WTC11 (cell line): ENCODE measurements at regions not wholly inside any gene's neighbourhood (a gene's known extent, or its start where the extent isn't known, plus 50 kb on each side); places are given as distances from the start of the nearest gene placed in this dataset.

ENCODE experiments used
- ATAC-seq: fragments of 200-7000 bp; cut with Tn5 transposase; 2 replicates; pipeline ENCODE4 v1.10.0; 2021; ENCODE audit warnings: mild to moderate bottlenecking, moderate library complexity
- CTCF ChIA-PET: fragments of 300-600 bp; sonication (Branson Sonifier 250); formaldehyde crosslinking; loops from one replicate; lab custom pipeline; 2021; ENCODE audit warnings: antibody characterized with exemption; lab: Charles Lee
- POLR2A ChIA-PET: fragments of 350-600 bp; sonication (Branson Sonifier 250); formaldehyde crosslinking; loops from one replicate; lab custom pipeline; 2021; ENCODE audit warnings: antibody characterized with exemption; lab: Charles Lee
- DNase-seq: peaks from one replicate; pipeline ENCODE4 v3.0.0; 2021; ENCODE audit warnings: low spot score
- H3K27ac Mint-ChIP-seq: 2 replicates; pipeline ENCODE4 v1.8.0; 2021; ENCODE audit warnings: mixed read lengths
- H3K27me3 Mint-ChIP-seq: 2 replicates; pipeline ENCODE4 v1.8.0; 2021; ENCODE audit warnings: low read depth, mild to moderate bottlenecking, moderate library complexity, mixed read lengths
- H3K36me3 Mint-ChIP-seq: 2 replicates; pipeline ENCODE4 v1.8.0; 2021; ENCODE audit warnings: mixed read lengths
- H3K4me1 Mint-ChIP-seq: 2 replicates; pipeline ENCODE4 v1.8.0; 2022; ENCODE audit warnings: mixed read lengths
- H3K4me3 Mint-ChIP-seq: 2 replicates; pipeline ENCODE4 v1.8.0; 2021; ENCODE audit warnings: mild to moderate bottlenecking, moderate library complexity, mixed read lengths
- H3K9me3 Mint-ChIP-seq: 2 replicates; pipeline ENCODE4 v1.8.0; 2021; ENCODE audit warnings: mixed read lengths
- AR ChIP-seq: fragments of 250-450 bp; sonication (Bioruptor Pico); IDR thresholded peaks from 2 replicates; pipeline ENCODE4 v1.9.0; 2021; ENCODE audit warnings: mild to moderate bottlenecking
- ATF2 ChIP-seq: sonication (generic); formaldehyde crosslinking; IDR thresholded peaks from 2 replicates; pipeline ENCODE4 v1.8.1; 2022; ENCODE audit warnings: low read depth, missing genetic modification reagents, borderline replicate concordance
- CDX4 ChIP-seq: fragments of 250-450 bp; sonication (Bioruptor Pico); IDR thresholded peaks from 2 replicates; pipeline ENCODE4 v1.9.0; 2021; ENCODE audit warnings: moderate library complexity, mild to moderate bottlenecking, inconsistent platforms, borderline replicate concordance
- E2F4 ChIP-seq: sonication (generic); formaldehyde crosslinking; IDR thresholded peaks from 2 replicates; pipeline ENCODE4 v1.8.1; 2022; ENCODE audit warnings: low read depth, mild to moderate bottlenecking, moderate library complexity, missing genetic modification reagents, borderline replicate concordance
- FOXK1 ChIP-seq: sonication (generic); formaldehyde crosslinking; IDR thresholded peaks from 2 replicates; pipeline ENCODE4 v1.8.0; 2022; ENCODE audit warnings: mild to moderate bottlenecking, moderate library complexity, missing genetic modification reagents
- JUN ChIP-seq: sonication (generic); formaldehyde crosslinking; IDR thresholded peaks from 2 replicates; pipeline ENCODE4 v1.8.0; 2023; ENCODE audit warnings: mild to moderate bottlenecking, missing genetic modification reagents
- MAX ChIP-seq: sonication (generic); formaldehyde crosslinking; IDR thresholded peaks from 2 replicates; pipeline ENCODE4 v1.8.0; 2022; ENCODE audit warnings: mild to moderate bottlenecking, missing genetic modification reagents
- MXD4 ChIP-seq: fragments of 250-450 bp; sonication (Bioruptor Pico); IDR thresholded peaks from 2 replicates; pipeline ENCODE4 v1.8.0; 2021; ENCODE audit warnings: mild to moderate bottlenecking, moderate library complexity, borderline replicate concordance
- MYBL2 ChIP-seq: sonication (generic); formaldehyde crosslinking; IDR thresholded peaks from 2 replicates; pipeline ENCODE4 v1.8.1; 2023; ENCODE audit warnings: mild to moderate bottlenecking, moderate library complexity, missing genetic modification reagents
- RORB ChIP-seq: fragments of 250-450 bp; sonication (Bioruptor Pico); IDR thresholded peaks from 2 replicates; pipeline ENCODE4 v1.9.0; 2021; ENCODE audit warnings: mild to moderate bottlenecking
- SP1 ChIP-seq: sonication (generic); formaldehyde crosslinking; conservative IDR thresholded peaks from 2 replicates; pipeline ENCODE4 v1.8.1; 2022; ENCODE audit warnings: missing genetic modification reagents
- TCF7 ChIP-seq: sonication (generic); formaldehyde crosslinking; IDR thresholded peaks from 2 replicates; pipeline ENCODE4 v1.8.0; 2022; ENCODE audit warnings: mild to moderate bottlenecking, low read depth, missing genetic modification reagents, moderate library complexity
- USF2 ChIP-seq: sonication (generic); formaldehyde crosslinking; IDR thresholded peaks from 2 replicates; pipeline ENCODE4 v1.8.1; 2023; ENCODE audit warnings: mild to moderate bottlenecking, missing genetic modification reagents, moderate library complexity
- ZMAT4 ChIP-seq: fragments of 250-450 bp; sonication (Bioruptor Pico); IDR thresholded peaks from 2 replicates; pipeline ENCODE4 v1.9.0; 2021; ENCODE audit warnings: mild to moderate bottlenecking
- ZNF416 ChIP-seq: fragments of 250-450 bp; sonication (Bioruptor Pico); IDR thresholded peaks from 2 replicates; pipeline ENCODE4 v1.9.0; 2021; ENCODE audit warnings: mild to moderate bottlenecking, inconsistent platforms
- ZNF532 ChIP-seq: fragments of 250-450 bp; sonication (Bioruptor Pico); IDR thresholded peaks from 2 replicates; pipeline ENCODE4 v1.9.0; 2021; ENCODE audit warnings: mild to moderate bottlenecking, borderline replicate concordance
- ZNF671 ChIP-seq: fragments of 250-450 bp; sonication (Bioruptor Pico); IDR thresholded peaks from 2 replicates; pipeline ENCODE4 v1.8.0; 2021; ENCODE audit warnings: mild to moderate bottlenecking

GRCh38 chrX:9339603-9340491, 125.0 kb upstream of the TBL1X start:
- ATAC-seq (peak; percentile 27; the same call in 1 of the 2 replicates), DNase-seq (no peak)
- ChIA-PET POLR2A (no interaction called here), CTCF (no interaction called here)
- no peaks in the 10 kb centered on the region for H3K27me3 Mint-ChIP-seq
- TF ChIP-seq ZMAT4 (CRISPR knock-in tag) = no peak
- TF ChIP-seq MYBL2 = no peak
- TF ChIP-seq ZNF671 (CRISPR knock-in tag) = no peak
- no peak for TF ChIP-seq MXD4 (CRISPR knock-in tag)
- no peak for TF ChIP-seq ATF2 (CRISPR knock-in tag)
- no peak for TF ChIP-seq RORB (CRISPR knock-in tag)
- no peak for TF ChIP-seq E2F4 (CRISPR knock-in tag)
- TF ChIP-seq TCF7 = no peak
- no peak for TF ChIP-seq AR (CRISPR knock-in tag)
- TF ChIP-seq JUN (CRISPR knock-in tag) = no peak
- TF ChIP-seq FOXK1 (CRISPR knock-in tag) = no peak
- no peak for TF ChIP-seq ZNF532 (CRISPR knock-in tag)
- H3K27ac Mint-ChIP-seq = no peak overlapping the region
- no peaks in the 10 kb centered on the region for H3K36me3 Mint-ChIP-seq
- H3K4me1 Mint-ChIP-seq = peaks cover 45% of the 10 kb centered on the region
- no peak overlapping the region for H3K4me3 Mint-ChIP-seq
- H3K9me3 Mint-ChIP-seq = no peaks in the 10 kb centered on the region

- 0 out of 2 replicates have a peak, but pooled peaks have one; percentile 19 for ATAC-seq
- no peak for TF ChIP-seq ZNF416
- no peak for TF ChIP-seq MAX (CRISPR knock-in tag)
- TF ChIP-seq SP1 (CRISPR knock-in tag) = no peak
- no peak for TF ChIP-seq USF2 (CRISPR knock-in tag)
- no peak for TF ChIP-seq CDX4 (CRISPR knock-in tag)
- CTCF ChIA-PET = no interaction called here
- peak overlapping the region; percentile 22; the same call in 1 of the 2 replicates for H3K4me3 Mint-ChIP-seq
- H3K27ac Mint-ChIP-seq = no peak overlapping the region
- peaks cover 42% of the 10 kb centered on the region for H3K4me1 Mint-ChIP-seq
- no peaks in the 10 kb centered on the region for H3K27me3 Mint-ChIP-seq
- no peaks in the 10 kb centered on the region for H3K36me3 Mint-ChIP-seq
- POLR2A ChIA-PET = no interaction called here
- no peaks in the 10 kb centered on the region for H3K9me3 Mint-ChIP-seq
- DNase-seq = no peak
Observed at GRCh38 chrX:9340598-9341290, 124.1 kb upstream of the TBL1X start.
